GM19239 (cell line): ENCODE measurements at regions not wholly inside any gene's neighbourhood (a gene's known extent, or its start where the extent isn't known, plus 50 kb on each side); places are given as distances from the start of the nearest gene placed in this dataset.
"Not testable (repeated sequence)": the region's sequence is repeated elsewhere in the genome, so short reads cannot be mapped to it uniquely, and the experiment has no call there.

ENCODE experiments used
- DNase-seq: peaks from one replicate; pipeline ENCODE4 v3.0.0; 2011; ENCODE audit warnings: low spot score; ENCODE audit not compliant: insufficient read length
- FAIRE-seq: peaks from 2 replicates; lab custom pipeline; 2011; peaks lifted over from hg19 to GRCh38; lab: Jason Lieb, UNC

DNA sequence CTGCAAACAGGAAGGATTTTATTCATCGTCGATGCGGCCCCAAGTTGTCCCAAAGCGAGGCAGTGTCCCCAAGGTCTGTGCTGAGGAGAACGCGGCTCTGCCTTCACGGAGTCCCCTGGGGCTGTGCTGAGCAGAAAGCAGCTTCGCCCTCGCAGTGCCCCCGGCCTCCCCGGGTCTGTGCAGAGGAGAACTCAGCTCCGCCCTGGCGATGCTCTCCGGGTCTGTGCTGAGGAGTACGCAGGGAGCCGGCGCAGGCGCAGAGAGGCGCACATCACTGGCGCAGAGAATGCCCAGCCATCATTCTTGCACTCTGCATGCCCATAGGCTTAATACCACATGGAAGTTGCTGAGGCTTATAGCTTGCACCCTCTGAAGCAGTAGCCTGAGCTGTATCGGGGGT is 285.7 kb downstream of the CCDC74A start:
- not testable (repeated sequence) for DNase-seq, FAIRE-seq

- FAIRE-seq, result not testable (repeated sequence)
Measured at GRCh38 chr2:131818267-131818973, 290.7 kb downstream of the CCDC74A start.

GRCh38 chr2:131822237-131822721 is 294.6 kb downstream of the CCDC74A start:
- DNase-seq, FAIRE-seq: not testable (repeated sequence)

More at GRCh38 chr2:131818267-131818973, 290.7 kb downstream of the CCDC74A start:
- not testable (repeated sequence) for DNase-seq

- not testable (repeated sequence) for FAIRE-seq, DNase-seq
Measured at GRCh38 chr2:131823058-131823457, 295.4 kb downstream of the CCDC74A start.

GRCh38 chr2:131824986-131825385 is 297.3 kb downstream of the CCDC74A start:
- not testable (repeated sequence) for DNase-seq, FAIRE-seq

- no peak for FAIRE-seq
- DNase-seq, result no peak
Measured at GRCh38 chr2:131827481-131828163, 299.9 kb downstream of the CCDC74A start.

- no peak for FAIRE-seq
- DNase-seq, result no peak
Measured at GRCh38 chr2:131828164-131828561, 300.5 kb downstream of the CCDC74A start.

DNA sequence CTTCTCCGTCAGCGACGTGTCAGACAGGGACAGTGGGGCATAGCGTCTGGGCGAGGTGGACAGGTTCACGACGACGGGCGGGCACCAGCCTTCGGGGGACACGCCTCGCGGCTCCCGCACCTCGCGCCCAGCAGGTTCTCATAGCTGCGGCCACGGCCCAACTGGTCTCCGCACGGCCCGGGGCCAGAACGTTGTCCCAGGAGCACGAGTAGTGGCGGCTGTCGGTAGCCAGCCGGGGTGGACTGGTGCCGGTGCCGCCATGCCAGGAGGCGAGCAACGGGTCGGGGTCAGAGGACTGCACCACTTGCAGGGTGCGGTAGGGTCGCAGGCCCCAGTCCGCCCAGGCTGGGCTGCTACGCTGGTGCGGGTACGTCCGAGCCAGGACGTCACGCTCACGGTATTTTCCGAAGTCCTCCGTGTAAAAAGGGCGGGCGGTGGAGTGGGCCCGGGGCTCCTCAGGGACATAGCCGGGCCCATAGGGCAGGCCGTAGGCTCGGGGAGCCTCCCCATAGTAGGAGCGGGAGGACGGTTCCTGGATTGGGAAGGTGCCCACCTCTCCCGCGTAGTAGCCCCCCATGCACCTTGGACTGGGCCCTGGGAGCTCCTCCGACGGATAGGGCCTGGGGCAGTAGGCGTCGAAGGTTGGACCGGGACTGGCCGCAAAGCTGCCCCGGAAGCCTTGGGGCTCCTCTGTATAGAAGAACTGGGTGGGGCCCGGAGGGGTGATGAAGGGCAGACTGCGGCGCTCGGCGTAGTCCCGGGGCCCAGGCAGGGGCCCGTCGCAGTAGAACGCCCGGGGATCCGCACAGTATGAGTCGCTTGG is 301.2 kb downstream of the CCDC74A start:
- not testable (repeated sequence) for FAIRE-seq, DNase-seq

- FAIRE-seq, DNase-seq: not testable (repeated sequence)
Measured at GRCh38 chr2:131829456-131830241, 302.0 kb downstream of the CCDC74A start.

- DNase-seq, FAIRE-seq: not testable (repeated sequence)
Measured at GRCh38 chr2:131830242-131830945, 302.7 kb downstream of the CCDC74A start.

- FAIRE-seq, result not testable (repeated sequence)
Measured at GRCh38 chr2:131830946-131831310, 303.2 kb downstream of the CCDC74A start.

DNA sequence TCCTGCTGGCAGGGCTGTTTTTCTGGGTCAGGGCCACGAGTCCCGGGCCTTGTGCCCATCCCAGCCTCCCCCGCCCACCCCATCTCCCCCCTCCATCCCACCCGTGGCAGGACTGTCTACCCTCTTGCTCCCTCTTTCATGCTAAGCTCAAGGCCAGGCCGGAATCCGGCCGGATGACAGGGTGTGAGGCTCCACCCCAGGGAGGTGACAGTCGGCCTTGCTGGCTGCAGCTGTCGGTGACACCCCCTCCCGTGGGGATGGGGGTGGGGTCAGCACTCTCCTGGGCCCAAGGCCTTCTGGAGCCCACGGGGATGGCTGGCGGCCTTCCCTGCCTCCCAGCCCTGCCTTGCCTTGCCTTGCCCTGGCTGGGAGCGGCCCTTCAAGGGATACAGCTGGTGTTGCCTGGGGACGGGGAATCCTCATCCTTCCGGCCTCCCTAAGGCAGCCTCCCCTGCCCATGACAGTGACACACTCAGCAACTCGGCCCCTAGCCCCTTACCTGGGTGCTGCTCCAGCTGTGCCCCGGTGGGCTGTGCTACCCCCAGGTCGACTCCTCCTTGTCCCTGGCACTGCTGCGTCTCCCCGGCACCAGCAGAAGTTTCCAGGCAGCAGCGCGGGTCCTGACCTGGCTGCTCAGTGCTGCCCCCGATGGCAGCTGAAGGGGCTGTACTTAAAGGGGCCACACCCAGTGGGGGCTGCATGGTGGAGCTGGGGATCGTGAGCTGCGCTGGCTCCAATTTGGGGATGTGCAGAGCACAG is 303.9 kb downstream of the CCDC74A start:
- FAIRE-seq (peak; percentile 33), DNase-seq (peak; percentile 30)

More at GRCh38 chr2:131830946-131831310, 303.2 kb downstream of the CCDC74A start:
- DNase-seq, result not testable (repeated sequence)

- DNase-seq, FAIRE-seq: not testable (repeated sequence)
Measured at GRCh38 chr2:131832209-131832780, 304.6 kb downstream of the CCDC74A start.

- not testable (repeated sequence) for FAIRE-seq
Measured at GRCh38 chr2:131832917-131833316, 305.2 kb downstream of the CCDC74A start.

DNA sequence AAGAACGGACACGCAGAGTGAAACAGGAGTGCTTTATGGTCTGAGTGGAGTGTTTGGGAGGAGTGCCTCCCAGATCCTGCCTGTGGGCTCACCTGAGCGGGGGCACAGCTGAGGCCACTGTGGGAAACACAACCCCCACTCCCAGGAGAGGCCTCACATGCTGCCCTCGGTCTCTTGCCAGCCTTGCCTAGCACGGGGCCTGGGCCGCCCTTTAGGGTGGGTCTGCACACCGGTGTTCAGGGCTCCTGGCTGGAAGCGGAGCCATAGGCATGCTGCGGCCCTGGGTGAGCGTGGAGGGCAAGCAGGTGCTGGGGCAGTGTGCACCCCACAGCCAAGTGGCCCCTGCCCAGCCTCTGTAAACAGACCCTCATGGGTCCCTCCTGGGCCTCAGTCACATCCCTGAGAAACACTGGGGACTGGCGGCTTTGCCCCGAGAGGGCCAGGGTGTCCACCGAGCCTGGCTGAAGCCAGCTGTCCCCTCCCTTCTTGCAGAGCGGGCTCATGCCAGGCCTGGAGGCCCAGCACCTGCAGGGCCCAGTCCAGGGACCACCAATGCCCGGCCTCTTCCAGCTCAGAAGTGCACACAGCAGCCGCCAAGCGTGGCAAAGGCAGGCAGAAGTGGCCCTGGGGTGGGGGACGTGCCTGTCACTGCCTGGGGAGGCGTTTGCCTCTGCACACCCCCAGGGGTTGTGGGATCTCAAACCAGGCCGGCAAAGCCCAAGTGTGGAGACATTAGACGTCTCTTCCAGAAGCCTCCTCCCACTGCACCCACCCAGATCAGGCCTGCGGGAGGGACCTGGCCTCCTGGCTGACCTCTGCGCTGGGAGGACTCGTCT is 305.9 kb downstream of the CCDC74A start:
- not testable (repeated sequence) for DNase-seq, FAIRE-seq

More at GRCh38 chr2:131832917-131833316, 305.2 kb downstream of the CCDC74A start:
- DNase-seq, result not testable (repeated sequence)

GRCh38 chr2:131834203-131835020 is 306.7 kb downstream of the CCDC74A start:
- FAIRE-seq, result not testable (repeated sequence)

More at GRCh38 chr2:131834203-131835020, 306.7 kb downstream of the CCDC74A start:
- DNase-seq, result not testable (repeated sequence)
